Omental fat pad (tissue), 3 donors: ENCODE measurements at regions not wholly inside any gene's neighbourhood (a gene's known extent, or its start where the extent isn't known, plus 50 kb on each side); places are given as distances from the start of the nearest gene placed in this dataset.

Experiments used
- ATAC-seq: fragments of 150-250 bp; one replicate; pipeline ENCODE4 v1.9.1; 2016; ENCODE audit warnings: mild to moderate bottlenecking, moderate library complexity; ENCODE audit not compliant: low FRiP score
- DNase-seq: peaks from one replicate; pipeline ENCODE4 v3.0.0-alpha.2; 2019; ENCODE audit warnings: low spot score
- TF ChIP-seq, protein P1 (sequence below), 3 donors: fragments of 450-650 bp; IDR thresholded peaks; one replicate each; pipeline ENCODE4 v1.5.1; 2016 to 2017; ENCODE audit warnings: antibody characterized with exemption in 3 of 3, mild to moderate bottlenecking in 3 of 3, moderate library complexity in 2 of 3

- TF ChIP-seq, protein P1, sequence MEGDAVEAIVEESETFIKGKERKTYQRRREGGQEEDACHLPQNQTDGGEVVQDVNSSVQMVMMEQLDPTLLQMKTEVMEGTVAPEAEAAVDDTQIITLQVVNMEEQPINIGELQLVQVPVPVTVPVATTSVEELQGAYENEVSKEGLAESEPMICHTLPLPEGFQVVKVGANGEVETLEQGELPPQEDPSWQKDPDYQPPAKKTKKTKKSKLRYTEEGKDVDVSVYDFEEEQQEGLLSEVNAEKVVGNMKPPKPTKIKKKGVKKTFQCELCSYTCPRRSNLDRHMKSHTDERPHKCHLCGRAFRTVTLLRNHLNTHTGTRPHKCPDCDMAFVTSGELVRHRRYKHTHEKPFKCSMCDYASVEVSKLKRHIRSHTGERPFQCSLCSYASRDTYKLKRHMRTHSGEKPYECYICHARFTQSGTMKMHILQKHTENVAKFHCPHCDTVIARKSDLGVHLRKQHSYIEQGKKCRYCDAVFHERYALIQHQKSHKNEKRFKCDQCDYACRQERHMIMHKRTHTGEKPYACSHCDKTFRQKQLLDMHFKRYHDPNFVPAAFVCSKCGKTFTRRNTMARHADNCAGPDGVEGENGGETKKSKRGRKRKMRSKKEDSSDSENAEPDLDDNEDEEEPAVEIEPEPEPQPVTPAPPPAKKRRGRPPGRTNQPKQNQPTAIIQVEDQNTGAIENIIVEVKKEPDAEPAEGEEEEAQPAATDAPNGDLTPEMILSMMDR (IDR thresholded peaks at IDR 0.05): no peak
- DNase-seq (no peak), ATAC-seq (no peak)
These were observed 712.0 kb upstream of the NXPH2 start for GRCh38 chr2:139492131-139492680.

GRCh38 chr2:139480161-139480650 lies 700.0 kb upstream of the NXPH2 start:
- TF ChIP-seq, protein P1 (IDR thresholded peaks at IDR 0.05): no peak
- no peak for DNase-seq
- ATAC-seq: no peak

DNA sequence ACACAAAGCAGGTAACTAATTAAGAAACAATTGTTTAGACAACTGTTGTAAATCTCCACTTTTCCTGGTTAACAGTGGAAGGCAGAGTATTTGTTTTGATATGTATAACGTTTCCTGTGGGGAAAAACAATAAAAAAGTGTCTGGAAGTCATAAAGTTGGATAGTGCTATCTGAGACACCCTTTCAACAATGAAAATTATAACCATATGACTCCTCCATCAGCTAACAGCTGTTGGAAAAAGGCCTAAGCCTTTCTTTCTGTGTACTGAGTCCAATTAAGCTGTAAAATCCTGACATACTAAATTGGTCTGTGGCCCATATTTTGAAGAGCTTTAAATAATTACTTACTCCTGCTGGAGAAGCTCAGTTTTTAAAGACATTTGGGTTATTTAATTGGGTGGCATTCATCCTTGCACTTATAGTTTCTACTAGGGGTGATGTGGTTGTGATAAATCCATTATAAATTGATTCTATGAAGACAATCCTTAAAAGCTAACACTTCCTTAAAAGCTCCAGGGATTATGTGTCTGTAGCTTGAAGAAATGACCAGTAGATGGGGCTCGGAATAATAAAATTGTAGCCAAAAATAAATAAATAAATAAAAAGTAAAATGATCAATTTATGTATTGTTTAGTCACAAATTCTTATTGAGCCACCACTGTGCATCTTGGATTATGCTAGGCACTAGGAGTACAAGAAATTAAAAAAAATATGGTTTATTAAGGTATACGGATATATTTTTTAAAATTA lies 698.1 kb upstream of the NXPH2 start:
- DNase-seq (no peak), ATAC-seq (no peak)
- TF ChIP-seq, protein P1 (IDR thresholded peaks at IDR 0.05): no peak

DNA sequence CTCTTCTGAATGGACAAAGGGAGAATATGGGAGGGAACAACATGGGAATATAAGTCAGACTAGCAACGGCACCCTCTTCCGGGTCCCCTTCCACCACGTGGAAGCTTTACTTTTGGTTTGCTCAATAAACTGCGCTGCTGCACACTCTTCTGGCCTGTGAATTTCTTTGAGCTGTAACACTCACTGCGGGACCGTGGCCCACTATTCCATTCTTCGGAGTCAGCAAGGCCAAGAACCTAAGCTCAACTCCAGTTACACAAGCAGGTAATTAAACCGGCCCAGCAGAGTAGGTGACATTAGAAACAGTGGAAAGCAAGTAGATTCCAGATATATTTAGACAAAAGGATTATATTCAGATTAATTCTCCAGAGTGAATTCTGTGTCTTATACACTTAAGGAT lies 697.4 kb upstream of the NXPH2 start:
- TF ChIP-seq, protein P1 (IDR thresholded peaks at IDR 0.05): no peak
- DNase-seq (no peak), ATAC-seq (no peak)

DNA sequence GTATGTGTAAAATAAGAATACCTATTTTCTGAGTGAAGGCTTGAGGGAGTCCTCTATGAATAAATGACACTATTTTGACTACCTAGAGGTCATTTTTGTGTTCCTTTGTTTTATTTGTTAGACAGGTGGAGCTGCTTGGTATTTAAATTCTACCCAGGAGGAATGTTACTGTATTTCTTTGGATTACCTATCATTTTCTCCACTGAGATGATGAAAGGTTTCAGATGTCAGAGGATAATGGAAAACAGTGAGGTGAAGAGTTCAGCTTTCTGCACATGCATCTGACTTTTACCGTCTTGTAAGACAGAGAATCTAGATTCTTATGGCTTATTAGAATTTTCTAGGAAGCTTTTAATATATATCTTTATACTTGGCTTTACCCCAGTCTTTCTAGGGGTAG lies 689.8 kb upstream of the NXPH2 start:
- TF ChIP-seq, protein P1 (IDR thresholded peaks at IDR 0.05): no peak
- no peak for ATAC-seq
- no peak for DNase-seq

GRCh38 chr2:139465789-139466188 lies 685.6 kb upstream of the NXPH2 start:
- TF ChIP-seq, protein P1 (IDR thresholded peaks at IDR 0.05): no peak
- no peak for DNase-seq
- no peak for ATAC-seq

DNA sequence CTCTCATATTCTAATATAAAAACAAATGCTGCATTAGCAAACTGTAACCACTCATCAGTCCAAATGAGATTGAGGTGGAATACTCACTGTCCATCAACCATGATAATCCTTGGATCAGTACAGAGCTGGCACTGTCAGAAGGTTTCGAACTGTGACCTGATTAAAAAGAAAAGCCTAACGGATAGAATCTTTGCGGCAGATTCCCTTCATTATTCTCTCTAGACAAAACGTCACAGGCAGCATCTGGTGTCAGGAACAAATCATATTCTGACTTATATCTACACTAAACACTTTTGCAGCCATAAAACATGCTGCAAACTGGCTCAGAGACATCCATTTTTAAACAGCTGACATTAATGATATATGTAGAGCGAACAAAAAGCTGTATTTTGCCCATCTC lies 677.7 kb upstream of the NXPH2 start:
- DNase-seq (no peak), ATAC-seq (no peak)
- TF ChIP-seq, protein P1 (IDR thresholded peaks at IDR 0.05): no peak
